ENCODE measurements at regions not wholly inside any gene's neighbourhood (a gene's known extent, or its start where the extent isn't known, plus 50 kb on each side); places are given as distances from the start of the nearest gene placed in this dataset.

DNA sequence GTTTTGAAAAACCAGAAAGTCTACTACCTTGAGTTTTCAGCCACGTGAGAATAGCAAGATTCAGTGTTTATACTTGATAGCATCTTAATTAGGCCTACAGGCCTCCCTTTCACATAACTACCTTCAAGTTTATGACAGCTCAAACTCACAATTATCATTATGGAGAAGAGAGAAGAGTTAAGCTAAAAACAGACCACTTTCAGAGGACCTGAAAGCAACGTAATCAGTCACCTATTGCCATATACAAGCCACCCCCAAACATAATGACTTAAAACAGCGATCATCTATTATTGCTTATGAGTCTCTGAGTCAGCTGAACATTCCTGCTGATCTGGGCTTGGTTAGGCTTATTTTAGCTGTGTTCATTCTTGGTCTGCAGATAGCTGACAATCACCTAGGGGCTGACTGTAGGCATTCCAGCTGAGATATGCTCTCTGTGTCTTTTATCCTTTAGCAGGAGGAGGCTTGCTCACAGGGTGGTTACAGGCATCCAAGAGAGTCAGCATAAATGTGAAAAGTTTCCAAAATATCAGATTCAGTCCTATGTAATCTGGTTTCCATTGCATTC, 130.9 kb downstream of the COX7C start:
- no peak for DNase-seq (ENCODE audit: low read depth)
- no peak overlapping the region for H3K4me3 ChIP-seq (ENCODE audit: low read depth, low read length)
- TF ChIP-seq, protein P1, sequence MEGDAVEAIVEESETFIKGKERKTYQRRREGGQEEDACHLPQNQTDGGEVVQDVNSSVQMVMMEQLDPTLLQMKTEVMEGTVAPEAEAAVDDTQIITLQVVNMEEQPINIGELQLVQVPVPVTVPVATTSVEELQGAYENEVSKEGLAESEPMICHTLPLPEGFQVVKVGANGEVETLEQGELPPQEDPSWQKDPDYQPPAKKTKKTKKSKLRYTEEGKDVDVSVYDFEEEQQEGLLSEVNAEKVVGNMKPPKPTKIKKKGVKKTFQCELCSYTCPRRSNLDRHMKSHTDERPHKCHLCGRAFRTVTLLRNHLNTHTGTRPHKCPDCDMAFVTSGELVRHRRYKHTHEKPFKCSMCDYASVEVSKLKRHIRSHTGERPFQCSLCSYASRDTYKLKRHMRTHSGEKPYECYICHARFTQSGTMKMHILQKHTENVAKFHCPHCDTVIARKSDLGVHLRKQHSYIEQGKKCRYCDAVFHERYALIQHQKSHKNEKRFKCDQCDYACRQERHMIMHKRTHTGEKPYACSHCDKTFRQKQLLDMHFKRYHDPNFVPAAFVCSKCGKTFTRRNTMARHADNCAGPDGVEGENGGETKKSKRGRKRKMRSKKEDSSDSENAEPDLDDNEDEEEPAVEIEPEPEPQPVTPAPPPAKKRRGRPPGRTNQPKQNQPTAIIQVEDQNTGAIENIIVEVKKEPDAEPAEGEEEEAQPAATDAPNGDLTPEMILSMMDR (IDR thresholded peaks at IDR 0.05; ENCODE audit: low read depth, low read length, missing control alignments) = no peak

DNA sequence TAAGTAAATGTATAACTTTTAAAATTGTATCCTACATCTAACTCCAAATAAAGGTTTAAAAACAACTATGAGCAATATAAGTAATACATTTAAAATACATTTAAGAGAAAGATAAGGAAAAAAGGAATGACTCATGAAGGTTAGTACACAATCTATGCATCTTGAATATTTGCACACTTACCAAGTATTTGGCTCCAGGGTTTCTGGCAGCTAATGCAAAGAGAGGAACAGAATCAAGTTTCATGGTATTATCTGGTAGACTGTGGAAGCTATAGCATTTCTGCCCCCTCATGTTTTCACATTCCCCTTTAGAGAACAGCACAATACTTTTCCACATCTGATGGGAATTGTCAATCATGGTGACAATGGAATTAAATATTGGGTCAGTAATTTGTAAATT, 132.1 kb downstream of the COX7C start:
- no peak for DNase-seq (ENCODE audit: low read depth)
- TF ChIP-seq, protein P1 (IDR thresholded peaks at IDR 0.05; ENCODE audit: low read depth, low read length, missing control alignments) = no peak
- no peak overlapping the region for H3K4me3 ChIP-seq (ENCODE audit: low read depth, low read length)

DNA sequence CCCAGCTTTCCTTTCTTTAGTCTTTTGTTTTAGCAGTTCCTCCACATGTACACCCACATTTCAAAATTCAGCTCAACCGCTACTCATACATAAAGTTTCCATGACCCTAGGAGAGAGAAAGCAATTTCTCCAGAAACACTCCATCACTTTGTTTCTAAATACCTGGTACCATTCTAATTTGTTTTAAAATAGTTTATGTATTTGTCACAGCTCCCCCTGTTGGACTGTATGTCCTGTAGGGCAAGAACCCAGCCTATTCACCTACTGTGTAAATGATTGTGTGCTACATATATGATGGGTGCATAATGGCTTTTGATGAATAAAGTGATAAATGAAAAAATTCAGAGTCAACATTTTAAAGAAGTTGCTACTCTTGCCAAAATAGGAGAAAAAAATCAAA, 139.1 kb downstream of the COX7C start:
- H3K4me3 ChIP-seq (ENCODE audit: low read depth, low read length) = no peak overlapping the region
- TF ChIP-seq, protein P1 (IDR thresholded peaks at IDR 0.05; ENCODE audit: low read depth, low read length, missing control alignments) = peak; percentile 5
- DNase-seq (ENCODE audit: low read depth) = no peak

DNA sequence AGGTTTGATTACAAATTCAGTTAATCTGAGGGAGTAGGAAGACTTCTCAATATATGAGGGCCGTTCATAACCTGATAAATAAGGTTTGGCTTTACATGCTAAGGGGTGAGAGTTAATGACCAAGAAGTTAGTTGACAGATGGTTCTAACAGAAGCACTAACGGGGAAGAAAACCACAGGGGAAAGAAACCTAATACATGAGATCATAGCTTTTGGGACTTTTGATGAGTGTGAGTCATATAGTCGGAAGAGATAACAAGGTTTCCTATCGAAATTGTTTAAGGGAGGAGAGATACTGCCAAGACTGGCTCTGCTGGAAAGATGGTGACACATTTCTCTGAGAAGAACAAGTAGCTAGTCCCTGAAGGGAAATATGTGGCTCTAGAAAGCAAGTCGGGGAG, 140.1 kb downstream of the COX7C start:
- no peak overlapping the region for H3K4me3 ChIP-seq (ENCODE audit: low read depth, low read length)
- DNase-seq (ENCODE audit: low read depth) = no peak
- TF ChIP-seq, protein P1 (IDR thresholded peaks at IDR 0.05; ENCODE audit: low read depth, low read length, missing control alignments) = no peak

DNA sequence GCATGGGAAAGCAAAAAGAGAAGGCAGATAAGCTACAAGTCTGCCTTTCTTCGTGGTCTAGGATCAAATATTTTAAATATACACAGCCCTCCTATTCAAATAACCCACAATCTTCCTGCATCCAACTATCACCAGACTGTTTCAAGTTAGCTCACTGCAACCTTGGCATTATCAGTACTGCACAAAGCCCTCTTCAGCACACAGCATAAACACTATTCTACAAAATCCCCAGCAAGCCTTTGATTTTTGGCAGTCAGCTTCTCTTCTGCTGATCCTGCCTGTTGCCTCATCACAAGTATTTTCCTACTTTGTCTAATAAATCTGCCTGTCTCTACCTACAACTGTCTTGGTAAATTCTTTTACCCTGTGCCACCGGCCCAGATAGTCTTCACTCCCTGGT, 142.9 kb downstream of the COX7C start:
- H3K4me3 ChIP-seq (ENCODE audit: low read depth, low read length) = no peak overlapping the region
- TF ChIP-seq, protein P1 (IDR thresholded peaks at IDR 0.05; ENCODE audit: low read depth, low read length, missing control alignments) = no peak
- DNase-seq (ENCODE audit: low read depth) = no peak

DNA sequence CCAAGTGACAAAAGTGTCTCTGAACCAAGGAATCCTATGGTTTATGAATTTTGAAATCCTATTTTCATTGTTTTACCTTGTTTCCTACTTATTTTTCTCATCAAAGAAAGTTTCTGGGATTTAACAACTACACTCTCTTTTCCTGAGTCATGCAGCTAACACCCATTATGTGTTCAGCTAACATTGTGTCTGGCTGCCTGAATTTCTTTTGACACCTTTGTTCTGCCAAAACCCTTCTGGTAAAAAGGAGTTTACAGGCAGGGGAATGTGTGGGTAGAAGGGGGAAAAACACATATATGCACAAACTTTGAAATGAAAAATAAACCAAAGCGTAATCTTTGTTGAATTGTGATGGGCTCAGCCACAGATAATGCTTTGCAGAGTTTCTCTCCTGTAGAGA, 146.2 kb downstream of the COX7C start:
- DNase-seq (ENCODE audit: low read depth) = no peak
- TF ChIP-seq, protein P1 (IDR thresholded peaks at IDR 0.05; ENCODE audit: low read depth, low read length, missing control alignments) = no peak
- no peak overlapping the region for H3K4me3 ChIP-seq (ENCODE audit: low read depth, low read length)

DNA sequence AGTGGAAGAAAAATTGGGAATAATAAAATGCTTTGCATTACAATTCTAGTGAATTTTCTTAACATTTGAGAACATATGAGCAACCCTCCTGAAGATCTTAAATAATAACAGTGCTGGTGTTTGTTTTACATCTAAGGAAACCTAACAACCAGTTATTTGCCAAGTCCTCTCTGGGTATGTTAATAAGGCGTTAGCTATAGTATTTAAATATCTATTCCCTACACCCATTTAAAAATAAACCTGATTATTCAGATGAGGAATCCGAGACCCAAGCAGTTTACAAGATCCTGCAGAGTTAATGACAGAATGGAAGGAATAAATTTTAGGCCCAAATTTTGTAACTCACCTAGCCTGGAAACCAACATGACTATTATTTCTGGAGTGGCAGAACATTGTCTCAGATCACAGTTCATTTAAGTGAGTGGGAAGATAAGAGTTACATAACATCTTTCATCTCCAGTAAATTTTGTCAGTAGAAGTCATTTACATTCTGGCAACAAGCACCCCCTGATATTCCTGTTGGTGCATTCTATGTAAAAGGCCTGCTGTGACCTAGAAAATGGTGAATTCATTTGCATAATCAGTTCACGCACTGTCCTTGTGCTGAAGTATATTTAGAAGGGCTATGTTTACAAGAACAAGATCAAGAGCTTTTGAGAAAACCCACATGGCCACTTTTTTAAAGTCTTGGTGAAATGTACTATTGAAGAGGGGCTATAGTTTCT, 148.2 kb downstream of the COX7C start:
- TF ChIP-seq, protein P1 (IDR thresholded peaks at IDR 0.05; ENCODE audit: low read depth, low read length, missing control alignments) = no peak
- H3K4me3 ChIP-seq (ENCODE audit: low read depth, low read length) = no peak overlapping the region
- no peak for DNase-seq (ENCODE audit: low read depth)

All from GM12864 (cell line).